Caco-2 (cell line): ENCODE measurements at regions not wholly inside any gene's neighbourhood (a gene's known extent, or its start where the extent isn't known, plus 50 kb on each side); places are given as distances from the start of the nearest gene placed in this dataset.

Source experiments
- BruUV-seq: library from RNA; stranded (reverse); fragments of 400-500 nt; replicated peaks from 2 replicates; lab custom pipeline; 2021; lab: Mats Ljungman, UMichigan
- CTCF ChIA-PET: fragments of 300-600 bp; sonication (Branson Sonifier 250); formaldehyde crosslinking; loops from one replicate; lab custom pipeline; 2022; ENCODE audit warnings: antibody characterized with exemption; lab: Charles Lee
- POLR2A ChIA-PET: fragments of 300-600 bp; sonication (Branson Sonifier 250); formaldehyde crosslinking; loops from one replicate; lab custom pipeline; 2022; ENCODE audit warnings: antibody characterized with exemption; lab: Charles Lee
- DNase-seq, 2 experiments: peaks; one replicate each; pipeline versions ENCODE4 v3.0.0 to v3.0.0-alpha.2; 2020 to 2022
- H3K27me3 ChIP-seq: replicated peaks from 2 replicates; pipeline ENCODE4 v1.6.0; 2011; ENCODE audit warnings: low read length; ENCODE audit not compliant: control insufficient read depth, insufficient read depth
- H3K36me3 ChIP-seq: 2 replicates; pipeline ENCODE4 v1.5.1; 2011; ENCODE audit warnings: low read length; ENCODE audit not compliant: control insufficient read depth, insufficient read depth
- H3K4me1 ChIP-seq: fragments of 250-450 bp; sonication (Bioruptor Pico); 2 replicates; pipeline ENCODE4 v1.5.1; 2020; ENCODE audit warnings: mild to moderate bottlenecking
- H3K4me3 ChIP-seq: 2 replicates; pipeline ENCODE4 v1.5.1; 2011; ENCODE audit warnings: low read depth, mild to moderate bottlenecking, control low read depth, low read length
- H3K9me3 ChIP-seq: fragments of 250-450 bp; sonication (Bioruptor Pico); 2 replicates; pipeline ENCODE4 v1.5.1; 2020; ENCODE audit warnings: mild to moderate bottlenecking, moderate library complexity
- H3K27ac Mint-ChIP-seq: one replicate; pipeline ENCODE4 v1.8.0; 2022; ENCODE audit warnings: mixed read lengths; ENCODE audit not compliant: unreplicated experiment
- H3K27me3 Mint-ChIP-seq: one replicate; pipeline ENCODE4 v1.8.0; 2022; ENCODE audit warnings: mixed read lengths; ENCODE audit not compliant: insufficient read depth, unreplicated experiment
- H3K36me3 Mint-ChIP-seq: one replicate; pipeline ENCODE4 v1.8.0; 2022; ENCODE audit warnings: mild to moderate bottlenecking, mixed read lengths; ENCODE audit not compliant: insufficient read depth, unreplicated experiment
- H3K4me1 Mint-ChIP-seq: one replicate; pipeline ENCODE4 v1.8.0; 2022; ENCODE audit warnings: low read depth, mixed read lengths; ENCODE audit not compliant: unreplicated experiment
- H3K4me3 Mint-ChIP-seq: one replicate; pipeline ENCODE4 v1.8.0; 2022; ENCODE audit warnings: mild to moderate bottlenecking, moderate library complexity, mixed read lengths; ENCODE audit not compliant: unreplicated experiment
- H3K9me3 Mint-ChIP-seq: one replicate; pipeline ENCODE4 v1.8.0; 2022; ENCODE audit warnings: mixed read lengths; ENCODE audit not compliant: unreplicated experiment
- CTCF ChIP-seq, 2 experiments: fragments of 200-600 bp in 1 of 2; IDR thresholded peaks; 1 replicate in 1 of 2; 2 replicates in 1 of 2; pipeline versions ENCODE4 v1.5.1 to v1.8.0; 2011 to 2022; ENCODE audit warnings: antibody characterized with exemption in 1 of 2, control low read depth in 1 of 2, inconsistent platforms in 1 of 2, low read depth in 1 of 2, low read length in 1 of 2, mild to moderate bottlenecking in 1 of 2, moderate library complexity in 1 of 2; ENCODE audit not compliant: insufficient read depth in 1 of 2, severe bottlenecking in 1 of 2, unreplicated experiment in 1 of 2
- intact Hi-C: fragments of 100-400 bp; cut with micrococcal nuclease; formaldehyde crosslinking; loops from one replicate; pipeline ENCODE4 v1.10.0; 2022; ENCODE audit not compliant: unreplicated experiment

GRCh38 chr21:18954441-18954844 is 550.9 kb upstream of the TMPRSS15 start:
- Histone ChIP-seq H3K27me3 (no peaks in the 10 kb centered on the region), H3K4me3 (no peak overlapping the region), H3K4me1 (peaks cover 8% of the 10 kb centered on the region), H3K36me3 (no peaks in the 10 kb centered on the region), H3K9me3 (no peaks in the 10 kb centered on the region)
- H3K27me3 Mint-ChIP-seq, result no peaks in the 10 kb centered on the region
- DNase-seq, result peak in 1 of 2 experiments; percentile 12
- TF ChIP-seq CTCF (IDR thresholded peaks at IDR 0.05; ENCODE audit: insufficient read depth in 1 of 2, low read depth in 1 of 2, low read length in 1 of 2, severe bottlenecking in 1 of 2, unreplicated experiment in 1 of 2), result no peak
- no peak overlapping the region for H3K4me3 Mint-ChIP-seq
- ChIA-PET CTCF (interaction anchor here (0.6 kb wide), 1 partner anchor 20 kb away, joined by 4 read pairs; no protein-coding TSS in a partner anchor), POLR2A (no interaction called here)
- H3K4me1 Mint-ChIP-seq, result no peaks in the 10 kb centered on the region
- H3K27ac Mint-ChIP-seq, result no peak overlapping the region
- H3K9me3 Mint-ChIP-seq, result no peaks in the 10 kb centered on the region
- BruUV-seq, result no TSS peak
- intact Hi-C loops, result no loop called here
- no peaks in the 10 kb centered on the region for H3K36me3 Mint-ChIP-seq

GRCh38 chr21:18959817-18960216 is 556.2 kb upstream of the TMPRSS15 start:
- no peaks in the 10 kb centered on the region for H3K9me3 ChIP-seq
- Mint-ChIP-seq H3K4me3 (no peak overlapping the region), H3K36me3 (no peaks in the 10 kb centered on the region), H3K4me1 (no peaks in the 10 kb centered on the region), H3K9me3 (no peaks in the 10 kb centered on the region), H3K27me3 (no peaks in the 10 kb centered on the region), H3K27ac (no peak overlapping the region)
- H3K36me3 ChIP-seq, result no peaks in the 10 kb centered on the region
- POLR2A ChIA-PET, result no interaction called here
- intact Hi-C loops, result no loop called here
- H3K4me1 ChIP-seq, result no peaks in the 10 kb centered on the region
- CTCF ChIA-PET, result no interaction called here
- H3K27me3 ChIP-seq, result no peaks in the 10 kb centered on the region
- BruUV-seq, result no TSS peak
- no peak overlapping the region for H3K4me3 ChIP-seq
- no peak for TF ChIP-seq CTCF (IDR thresholded peaks at IDR 0.05; ENCODE audit: insufficient read depth in 1 of 2, low read depth in 1 of 2, low read length in 1 of 2, severe bottlenecking in 1 of 2, unreplicated experiment in 1 of 2)
- no peak for DNase-seq

- H3K36me3 Mint-ChIP-seq, result no peaks in the 10 kb centered on the region
- CTCF ChIA-PET, result no interaction called here
- H3K4me1 ChIP-seq, result no peaks in the 10 kb centered on the region
- no peak overlapping the region for H3K4me3 ChIP-seq
- H3K27me3 ChIP-seq, result no peaks in the 10 kb centered on the region
- no peak for TF ChIP-seq CTCF (IDR thresholded peaks at IDR 0.05; ENCODE audit: insufficient read depth in 1 of 2, low read depth in 1 of 2, low read length in 1 of 2, severe bottlenecking in 1 of 2, unreplicated experiment in 1 of 2)
- H3K9me3 Mint-ChIP-seq, result no peaks in the 10 kb centered on the region
- no peaks in the 10 kb centered on the region for H3K36me3 ChIP-seq
- H3K4me3 Mint-ChIP-seq, result no peak overlapping the region
- no peaks in the 10 kb centered on the region for H3K4me1 Mint-ChIP-seq
- BruUV-seq, result no TSS peak
- H3K9me3 ChIP-seq, result no peaks in the 10 kb centered on the region
- intact Hi-C loops, result no loop called here
- POLR2A ChIA-PET, result no interaction called here
- DNase-seq, result no peak
- no peak overlapping the region for H3K27ac Mint-ChIP-seq
- H3K27me3 Mint-ChIP-seq, result no peaks in the 10 kb centered on the region
Observed at GRCh38 chr21:18960306-18960705, 556.7 kb upstream of the TMPRSS15 start.
